Neuronal stem cell (in vitro differentiated cells): ENCODE measurements at regions not wholly inside any gene's neighbourhood (a gene's known extent, or its start where the extent isn't known, plus 50 kb on each side); places are given as distances from the start of the nearest gene placed in this dataset.

ENCODE experiments used
- DNase-seq: peaks from one replicate; pipeline ENCODE4 v3.0.0-alpha.2; 2013; ENCODE audit warnings: low spot score
- H2AFZ ChIP-seq: one replicate; pipeline ENCODE4 v1.6.1; 2013; ENCODE audit warnings: mild to moderate bottlenecking, low read length, inconsistent platforms
- H2AK5ac ChIP-seq: 2 replicates; pipeline ENCODE4 v1.6.1; 2013; ENCODE audit warnings: low read depth, mild to moderate bottlenecking, inconsistent platforms, low read length, moderate library complexity, mixed read lengths
- H2BK120ac ChIP-seq: 2 replicates; pipeline ENCODE4 v1.6.1; 2013; ENCODE audit warnings: low read depth, mild to moderate bottlenecking, inconsistent platforms, low read length, moderate library complexity, mixed read lengths
- H2BK12ac ChIP-seq: one replicate; pipeline ENCODE4 v1.6.1; 2013; ENCODE audit warnings: low read length, inconsistent platforms
- H2BK15ac ChIP-seq: 2 replicates; pipeline ENCODE4 v1.6.1; 2013; ENCODE audit warnings: mild to moderate bottlenecking, low read length, inconsistent platforms, mixed read lengths
- H2BK5ac ChIP-seq: one replicate; pipeline ENCODE4 v1.6.1; 2013; ENCODE audit warnings: inconsistent platforms, mild to moderate bottlenecking, low read length, moderate library complexity
- H3K14ac ChIP-seq: one replicate; pipeline ENCODE4 v1.6.1; 2013; ENCODE audit warnings: low read length, inconsistent platforms
- H3K18ac ChIP-seq: 2 replicates; pipeline ENCODE4 v1.6.1; 2013; ENCODE audit warnings: low read length, inconsistent platforms
- H3K23ac ChIP-seq: 2 replicates; pipeline ENCODE4 v1.6.1; 2013; ENCODE audit warnings: low read depth, mild to moderate bottlenecking, mixed read lengths, low read length, inconsistent platforms; ENCODE audit not compliant: poor library complexity
- H3K27ac ChIP-seq: replicated peaks from 3 replicates; pipeline ENCODE4 v1.5.1; 2013; ENCODE audit warnings: low read length, inconsistent platforms
- H3K27me3 ChIP-seq, 3 experiments: 2 replicates each; pipeline ENCODE4 v1.6.1; 2013; ENCODE audit warnings: low read length in 3 of 3, mild to moderate bottlenecking in 2 of 3, inconsistent platforms in 1 of 3, low read depth in 1 of 3, mixed read lengths in 1 of 3, moderate library complexity in 1 of 3; ENCODE audit not compliant: control insufficient read depth in 3 of 3, insufficient read depth in 3 of 3
- H3K36me3 ChIP-seq, 2 donors: replicated peaks in 1 of 2; 2 replicates each; pipeline ENCODE4 v1.6.1; 2013; ENCODE audit warnings: low read length in 2 of 2; ENCODE audit not compliant: control insufficient read depth in 2 of 2, insufficient read depth in 2 of 2
- H3K4ac ChIP-seq: 2 replicates; pipeline ENCODE4 v1.6.1; 2013; ENCODE audit warnings: inconsistent platforms, mild to moderate bottlenecking, low read length, moderate library complexity
- H3K4me1 ChIP-seq, 2 donors: 1 replicate in 1 of 2; 2 replicates in 1 of 2; pipeline ENCODE4 v1.6.1; 2013; ENCODE audit warnings: low read length in 2 of 2, low read depth in 1 of 2; ENCODE audit not compliant: control insufficient read depth in 2 of 2, insufficient read depth in 1 of 2
- H3K4me2 ChIP-seq: one replicate; pipeline ENCODE4 v1.6.1; 2013; ENCODE audit warnings: mild to moderate bottlenecking, low read length, inconsistent platforms; ENCODE audit not compliant: insufficient read depth, poor library complexity, severe bottlenecking
- H3K4me3 ChIP-seq, 2 donors: 2 replicates each; pipeline ENCODE4 v1.5.1; 2013; ENCODE audit warnings: low read length in 2 of 2, mild to moderate bottlenecking in 2 of 2, inconsistent platforms in 1 of 2, moderate library complexity in 1 of 2
- H3K79me1 ChIP-seq: one replicate; pipeline ENCODE4 v1.6.1; 2013; ENCODE audit warnings: low read depth, mild to moderate bottlenecking, inconsistent platforms, low read length, moderate library complexity
- H3K9ac ChIP-seq: one replicate; pipeline ENCODE4 v1.6.1; 2013; ENCODE audit warnings: mild to moderate bottlenecking, low read depth, low read length, inconsistent platforms; ENCODE audit not compliant: poor library complexity
- H3K9me3 ChIP-seq, 2 donors: replicated peaks in 1 of 2; 2 replicates each; pipeline versions ENCODE3 to v1.6.1; 2013; ENCODE audit warnings: low read length in 2 of 2, mild to moderate bottlenecking in 2 of 2, inconsistent platforms in 1 of 2, low read depth in 1 of 2, mixed read lengths in 1 of 2, moderate library complexity in 1 of 2; ENCODE audit not compliant: control insufficient read depth in 2 of 2, insufficient read depth in 1 of 2
- H4K8ac ChIP-seq: one replicate; pipeline ENCODE4 v1.6.1; 2013; ENCODE audit warnings: low read depth, mild to moderate bottlenecking, inconsistent platforms, low read length, moderate library complexity
- H4K91ac ChIP-seq: one replicate; pipeline ENCODE4 v1.6.1; 2013; ENCODE audit warnings: low read length, low read depth, mild to moderate bottlenecking, inconsistent platforms; ENCODE audit not compliant: poor library complexity
- WGBS, 2 donors: extraction: QIAGEN DNeasy Blood & Tissue Kit; methylation state at CpG; one replicate each; pipeline ENCODE4 v1.1.7; 2013; ENCODE audit warnings: missing lambda C conversion rate in 2 of 2, mixed read lengths in 1 of 2; ENCODE audit not compliant: insufficient read length in 2 of 2, insufficient replicate concordance in 1 of 2; ENCODE audit errors: extremely low coverage in 2 of 2; 5-methylcytosine and 5-hydroxymethylcytosine counted together

DNA sequence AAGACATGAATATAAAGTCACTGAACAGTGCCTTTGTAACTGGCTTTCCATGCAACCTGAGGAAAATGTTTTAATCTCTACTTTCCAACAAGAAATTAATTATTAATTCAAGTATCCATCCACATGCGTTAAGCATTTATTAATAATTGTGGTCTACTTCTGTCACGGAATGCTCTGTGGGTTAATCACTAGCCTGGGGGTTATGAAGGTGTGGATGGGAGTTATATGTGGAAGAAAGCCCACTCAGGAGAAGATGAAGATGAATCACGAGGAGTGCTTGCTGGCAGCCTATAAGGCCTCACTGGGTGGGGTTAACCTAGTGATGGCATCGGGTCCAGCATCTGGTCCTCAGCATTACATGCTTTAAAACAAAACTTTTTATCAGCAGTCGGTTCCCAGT is 99.5 kb upstream of the AVPR1A start:
- no peak for DNase-seq
- Histone ChIP-seq H3K79me1 (no peaks in the 10 kb centered on the region), H3K9ac (no peak overlapping the region), H2AK5ac (no peak overlapping the region), H3K14ac (no peak overlapping the region), H2BK120ac (no peak overlapping the region), H3K4me2 (no peak overlapping the region), H3K36me3 (no peaks in the 10 kb centered on the region), H4K91ac (no peak overlapping the region), H2AFZ (no peak overlapping the region), H3K4ac (no peak overlapping the region), H3K9me3 (no peaks in the 10 kb centered on the region), H3K23ac (no peak overlapping the region), H3K27me3 (no peaks in the 10 kb centered on the region), H3K18ac (no peak overlapping the region), H2BK15ac (no peak overlapping the region), H3K4me3 (no peak overlapping the region), H2BK5ac (no peak overlapping the region), H3K4me1 (no peaks in the 10 kb centered on the region), H2BK12ac (no peak overlapping the region), H3K27ac (no peak overlapping the region), H4K8ac (no peak overlapping the region)
- no CpG with 5 or more reads among the region's 5 CpGs for WGBS, 2 donors

DNA sequence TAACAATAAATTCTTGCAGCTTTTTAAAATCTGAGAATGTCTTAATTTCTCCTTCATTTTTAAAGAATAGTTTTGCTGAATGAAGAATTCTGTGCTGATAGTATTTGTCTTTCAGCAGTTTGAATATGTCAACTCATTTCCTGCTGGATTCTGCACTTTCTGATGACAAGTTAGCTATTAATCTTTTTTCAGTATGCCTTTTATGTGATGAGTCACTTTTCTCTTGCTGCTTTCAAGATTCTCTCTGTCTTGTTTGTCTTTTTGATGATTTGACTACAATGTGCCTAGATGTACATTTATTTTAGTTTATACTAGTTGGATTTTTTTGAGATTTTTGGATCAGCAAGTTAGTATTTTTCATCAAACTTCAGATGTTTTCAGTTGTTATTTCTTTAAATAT is 87.9 kb upstream of the AVPR1A start:
- H3K23ac ChIP-seq: no peak overlapping the region
- no peak overlapping the region for H2AK5ac ChIP-seq
- DNase-seq: no peak
- H4K8ac ChIP-seq: no peak overlapping the region
- H3K4me1 ChIP-seq: no peaks in the 10 kb centered on the region
- no peak overlapping the region for H3K14ac ChIP-seq
- no peaks in the 10 kb centered on the region for H3K79me1 ChIP-seq
- no peak overlapping the region for H3K27ac ChIP-seq
- no peaks in the 10 kb centered on the region for H3K36me3 ChIP-seq
- H2BK120ac ChIP-seq: no peak overlapping the region
- no peak overlapping the region for H3K4me3 ChIP-seq
- no peak overlapping the region for H2AFZ ChIP-seq
- H2BK15ac ChIP-seq: no peak overlapping the region
- no peaks in the 10 kb centered on the region for H3K27me3 ChIP-seq
- no peak overlapping the region for H4K91ac ChIP-seq
- no peak overlapping the region for H3K4me2 ChIP-seq
- no peak overlapping the region for H3K9ac ChIP-seq
- H3K18ac ChIP-seq: no peak overlapping the region
- no peaks in the 10 kb centered on the region for H3K9me3 ChIP-seq
- H2BK12ac ChIP-seq: no peak overlapping the region
- no peak overlapping the region for H2BK5ac ChIP-seq
- H3K4ac ChIP-seq: no peak overlapping the region

DNA sequence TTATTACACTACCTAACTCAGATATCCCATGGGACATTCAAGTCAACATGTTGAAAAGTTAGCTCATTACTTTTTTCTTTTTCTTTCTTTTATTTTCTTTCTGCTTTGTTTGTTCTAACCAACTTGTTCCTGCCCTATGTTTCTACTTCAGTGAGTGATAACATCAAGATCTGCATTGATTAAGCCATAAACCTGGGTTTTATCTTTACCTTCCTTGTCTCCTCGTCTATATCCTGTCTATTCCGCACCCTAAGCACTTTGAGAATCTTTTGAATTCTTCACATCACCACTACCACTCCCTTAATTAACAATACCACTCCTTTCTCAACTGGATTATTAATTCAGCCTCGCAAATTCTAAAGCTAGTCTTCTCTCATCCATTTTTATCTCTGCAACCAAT is 81.9 kb upstream of the AVPR1A start:
- Histone ChIP-seq H3K14ac (no peak overlapping the region), H3K18ac (no peak overlapping the region), H3K9ac (no peak overlapping the region), H3K4ac (no peak overlapping the region), H4K91ac (no peak overlapping the region), H3K4me3 (no peak overlapping the region), H2BK12ac (no peak overlapping the region), H2AFZ (no peak overlapping the region), H3K9me3 (no peaks in the 10 kb centered on the region), H3K4me1 (no peaks in the 10 kb centered on the region), H3K4me2 (no peak overlapping the region), H2BK15ac (no peak overlapping the region), H3K23ac (no peak overlapping the region), H2BK120ac (no peak overlapping the region), H3K27me3 (no peaks in the 10 kb centered on the region), H4K8ac (no peak overlapping the region), H3K36me3 (no peaks in the 10 kb centered on the region), H2AK5ac (no peak overlapping the region), H3K79me1 (no peaks in the 10 kb centered on the region), H3K27ac (no peak overlapping the region), H2BK5ac (no peak overlapping the region)
- no peak for DNase-seq
- 100% methylated on average over 1 of the region's 3 CpGs for WGBS, 2 donors

DNA sequence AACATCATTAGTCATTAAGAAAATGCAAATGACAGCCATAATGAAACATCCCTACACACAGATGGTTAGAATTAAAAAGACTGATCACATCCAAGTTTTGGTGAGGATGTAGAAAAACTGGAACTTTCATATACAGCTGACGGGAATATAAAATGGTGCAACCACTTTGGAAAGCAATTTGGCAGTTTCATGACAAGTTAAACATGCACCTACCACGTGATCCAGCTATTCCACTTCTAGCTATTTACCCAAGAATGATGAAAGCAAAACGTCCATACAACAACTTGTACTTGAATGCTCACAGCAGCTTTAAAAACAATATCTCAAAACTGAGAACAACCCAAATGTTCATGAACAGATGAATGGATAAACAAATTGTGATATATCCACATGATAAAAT is 77.9 kb upstream of the AVPR1A start:
- Histone ChIP-seq H3K9ac (no peak overlapping the region), H2AK5ac (no peak overlapping the region), H2BK5ac (no peak overlapping the region), H4K91ac (no peak overlapping the region), H3K4me2 (no peak overlapping the region), H3K23ac (no peak overlapping the region), H3K14ac (no peak overlapping the region), H4K8ac (no peak overlapping the region), H2BK12ac (no peak overlapping the region), H3K9me3 (no peaks in the 10 kb centered on the region), H3K4me3 (no peak overlapping the region), H3K36me3 (no peaks in the 10 kb centered on the region), H2AFZ (no peak overlapping the region), H3K4ac (no peak overlapping the region), H3K18ac (no peak overlapping the region), H2BK15ac (no peak overlapping the region), H2BK120ac (no peak overlapping the region), H3K79me1 (no peaks in the 10 kb centered on the region), H3K27me3 (no peaks in the 10 kb centered on the region), H3K27ac (no peak overlapping the region), H3K4me1 (no peaks in the 10 kb centered on the region)
- no CpG with 5 or more reads among the region's 3 CpGs for WGBS, 2 donors
- no peak for DNase-seq
